Prostate gland (tissue), 2 donors: ENCODE measurements at regions not wholly inside any gene's neighbourhood (a gene's known extent, or its start where the extent isn't known, plus 50 kb on each side); places are given as distances from the start of the nearest gene placed in this dataset.

Experiments used
- DNase-seq: peaks from one replicate; pipeline ENCODE4 v3.0.0-alpha.2; 2019; ENCODE audit warnings: low spot score
- H3K27ac ChIP-seq, 2 donors: fragments of 200-600 bp; sonication (generic); 2 replicates each; pipeline ENCODE4 v1.5.1; 2017 to 2019
- H3K27me3 ChIP-seq: fragments of 200-600 bp; sonication (generic); replicated peaks from 2 replicates; pipeline ENCODE4 v1.5.1; 2019; ENCODE audit not compliant: insufficient read depth
- H3K36me3 ChIP-seq, 2 donors: fragments of 200-600 bp; sonication (generic); 1 replicate in 1 of 2; 2 replicates in 1 of 2; pipeline versions ENCODE4 v1.5.1 to v1.8.1; 2017 to 2019
- H3K4me1 ChIP-seq: fragments of 200-600 bp; sonication (generic); replicated peaks from 2 replicates; pipeline ENCODE4 v1.5.1; 2019
- H3K4me3 ChIP-seq, 2 donors: fragments of 200-600 bp; sonication (generic); 2 replicates each; pipeline ENCODE4 v1.5.1; 2017 to 2019
- H3K9me3 ChIP-seq: fragments of 200-600 bp; sonication (generic); 2 replicates; pipeline ENCODE4 v1.5.1; 2017
- CTCF ChIP-seq, 4 experiments: fragments of 200-600 bp in 2 of 4; fragments of 450-650 bp in 2 of 4; sonication (generic) in 2 of 4; IDR thresholded peaks; 1 replicate in 3 of 4; 2 replicates in 1 of 4; pipeline ENCODE4 v1.5.1; 2016 to 2019; ENCODE audit warnings: antibody characterized with exemption in 4 of 4, mild to moderate bottlenecking in 2 of 4, moderate library complexity in 2 of 4
- POLR2A ChIP-seq: fragments of 450-650 bp; IDR thresholded peaks from one replicate; pipeline ENCODE4 v1.6.1; 2016; ENCODE audit warnings: antibody characterized with exemption, mild to moderate bottlenecking
- POLR2AphosphoS5 ChIP-seq: sonication (generic); formaldehyde crosslinking; IDR thresholded peaks from one replicate; pipeline ENCODE4 v1.6.1; 2017; ENCODE audit warnings: antibody characterized with exemption
- WGBS: methylation state at CpG from one replicate; pipeline ENCODE4 v1.1.5; 2018; 5-methylcytosine and 5-hydroxymethylcytosine counted together
- intact Hi-C: fragments of 100-400 bp; cut with DNase I; formaldehyde crosslinking; loops from one replicate; pipeline ENCODE4 v1.14.2; 2022

GRCh38 chr5:145203193-145203592 is 631.9 kb downstream of the PRELID2 start:
- intact Hi-C loops: no loop called here
- H3K9me3 ChIP-seq: no peaks in the 10 kb centered on the region
- no peak overlapping the region for H3K27ac ChIP-seq
- DNase-seq: no peak
- no peak for TF ChIP-seq POLR2AphosphoS5
- TF ChIP-seq CTCF (IDR thresholded peaks at IDR 0.05): no peak
- TF ChIP-seq POLR2A: no peak
- H3K27me3 ChIP-seq: no peaks in the 10 kb centered on the region
- H3K4me3 ChIP-seq: no peak overlapping the region
- H3K36me3 ChIP-seq: no peaks in the 10 kb centered on the region
- 67% methylated on average over 2 of the region's 2 CpGs for WGBS
- no peaks in the 10 kb centered on the region for H3K4me1 ChIP-seq

- Histone ChIP-seq H3K4me3 (no peak overlapping the region), H3K36me3 (no peaks in the 10 kb centered on the region), H3K27ac (no peak overlapping the region), H3K9me3 (no peaks in the 10 kb centered on the region), H3K4me1 (no peaks in the 10 kb centered on the region), H3K27me3 (no peaks in the 10 kb centered on the region)
- no peak for TF ChIP-seq POLR2AphosphoS5
- no peak for TF ChIP-seq POLR2A
- TF ChIP-seq CTCF (IDR thresholded peaks at IDR 0.05): no peak
- 95% methylated on average over 1 of the region's 1 CpG for WGBS
- no peak for DNase-seq
- intact Hi-C loops: no loop called here
These were observed 636.4 kb downstream of the PRELID2 start for GRCh38 chr5:145198525-145199260.

DNA sequence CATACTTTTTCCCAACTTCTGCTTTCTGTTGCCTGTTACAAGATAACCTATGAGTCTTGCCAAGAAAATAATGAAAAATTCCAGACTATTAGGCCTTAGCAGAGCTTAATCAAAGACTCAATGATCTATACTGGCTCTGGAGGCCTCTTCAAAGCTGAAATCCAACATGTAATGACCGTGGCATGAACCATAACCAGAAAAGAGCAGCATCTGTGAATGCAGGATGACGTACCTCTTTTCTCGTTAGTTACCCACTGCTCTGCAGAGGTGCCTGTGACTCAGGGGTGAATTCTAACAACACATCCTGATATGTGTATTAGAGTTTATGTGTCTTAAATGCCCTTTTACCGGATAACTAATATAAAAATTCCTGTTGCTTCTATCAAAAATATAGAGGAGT is 645.4 kb downstream of the PRELID2 start:
- TF ChIP-seq POLR2AphosphoS5: no peak
- TF ChIP-seq CTCF (IDR thresholded peaks at IDR 0.05): no peak
- TF ChIP-seq POLR2A: no peak
- Histone ChIP-seq H3K4me3 (no peak overlapping the region), H3K36me3 (no peaks in the 10 kb centered on the region), H3K27me3 (no peaks in the 10 kb centered on the region), H3K4me1 (no peaks in the 10 kb centered on the region), H3K9me3 (no peaks in the 10 kb centered on the region), H3K27ac (no peak overlapping the region)
- no peak for DNase-seq
- intact Hi-C loops: no loop called here
- WGBS: 73% methylated on average over 4 of the region's 4 CpGs

GRCh38 chr5:145180371-145180770 is 654.8 kb downstream of the PRELID2 start:
- no peak for DNase-seq
- H3K9me3 ChIP-seq: no peaks in the 10 kb centered on the region
- no peaks in the 10 kb centered on the region for H3K36me3 ChIP-seq
- H3K4me3 ChIP-seq: no peak overlapping the region
- no peaks in the 10 kb centered on the region for H3K27me3 ChIP-seq
- intact Hi-C loops: no loop called here
- no peaks in the 10 kb centered on the region for H3K4me1 ChIP-seq
- 52% methylated on average over 5 of the region's 5 CpGs for WGBS
- no peak overlapping the region for H3K27ac ChIP-seq
- TF ChIP-seq POLR2AphosphoS5 (no peak), CTCF (IDR thresholded peaks at IDR 0.05) (no peak), POLR2A (no peak)
